Fibroblast of lung (primary cell): ENCODE measurements at regions not wholly inside any gene's neighbourhood (a gene's known extent, or its start where the extent isn't known, plus 50 kb on each side); places are given as distances from the start of the nearest gene placed in this dataset.

Source experiments
- DNase-seq, 2 donors: peaks; one replicate each; pipeline versions ENCODE4 v3.0.0 to v3.0.0-alpha.2; 2010; ENCODE audit warnings: low read depth in 2 of 2
- H2AFZ ChIP-seq: 2 replicates; pipeline ENCODE4 v1.5.1; 2012; ENCODE audit warnings: low read length, control low read depth, inconsistent platforms
- H3K27ac ChIP-seq: 2 replicates; pipeline ENCODE4 v1.5.1; 2011; ENCODE audit warnings: low read length, control low read depth; ENCODE audit not compliant: insufficient read depth
- H3K27me3 ChIP-seq: 2 replicates; pipeline ENCODE4 v1.5.1; 2011; ENCODE audit warnings: mild to moderate bottlenecking, low read length; ENCODE audit not compliant: control insufficient read depth, insufficient read depth
- H3K36me3 ChIP-seq: 2 replicates; pipeline ENCODE4 v1.5.1; 2011; ENCODE audit warnings: low read length; ENCODE audit not compliant: control insufficient read depth, insufficient read depth
- H3K4me1 ChIP-seq: 2 replicates; pipeline ENCODE4 v1.5.1; 2011; ENCODE audit warnings: low read length; ENCODE audit not compliant: control insufficient read depth, insufficient read depth; ENCODE audit errors: extremely low read depth
- H3K4me2 ChIP-seq: 2 replicates; pipeline ENCODE4 v1.5.1; 2011; ENCODE audit warnings: low read length, control low read depth; ENCODE audit not compliant: insufficient read depth; ENCODE audit errors: extremely low read depth
- H3K4me3 ChIP-seq, 4 experiments: fragments of 200-600 bp in 1 of 4; sonication (generic) in 1 of 4; replicated peaks in 1 of 4; 2 replicates each; pipeline ENCODE4 v1.5.1; 2011 to 2016; ENCODE audit warnings: low read length in 4 of 4, low read depth in 3 of 4, mild to moderate bottlenecking in 3 of 4, control low read depth in 2 of 4, inconsistent platforms in 1 of 4, mixed read lengths in 1 of 4; ENCODE audit not compliant: insufficient read depth in 1 of 4; ENCODE audit errors: control extremely low read depth in 1 of 4
- H3K79me2 ChIP-seq: 2 replicates; pipeline ENCODE4 v1.5.1; 2012; ENCODE audit warnings: mild to moderate bottlenecking, low read length, inconsistent platforms; ENCODE audit not compliant: control insufficient read depth, insufficient read depth
- H3K9ac ChIP-seq: 2 replicates; pipeline ENCODE4 v1.5.1; 2011; ENCODE audit warnings: mild to moderate bottlenecking, low read length, control low read depth; ENCODE audit not compliant: insufficient read depth
- H3K9me3 ChIP-seq: 2 replicates; pipeline ENCODE4 v1.5.1; 2012; ENCODE audit warnings: low read depth, low read length; ENCODE audit not compliant: control insufficient read depth, insufficient read depth
- H4K20me1 ChIP-seq: 2 replicates; pipeline ENCODE4 v1.5.1; 2011; ENCODE audit warnings: low read length; ENCODE audit not compliant: control insufficient read depth, insufficient read depth; ENCODE audit errors: extremely low read depth
- CTCF ChIP-seq, 2 donors: IDR thresholded peaks in 1 of 2; conservative IDR thresholded peaks in 1 of 2; 1 replicate in 1 of 2; 2 replicates in 1 of 2; pipeline ENCODE4 v1.5.1; 2011 to 2012; ENCODE audit warnings: low read length in 2 of 2, control low read depth in 1 of 2, inconsistent platforms in 1 of 2, low read depth in 1 of 2, mild to moderate bottlenecking in 1 of 2
- EZH2 ChIP-seq: IDR thresholded peaks from 2 replicates; pipeline ENCODE4 v1.5.1; 2012; ENCODE audit warnings: low read length, control low read depth, mild to moderate bottlenecking; ENCODE audit errors: missing control alignments

- H3K9ac ChIP-seq = no peak overlapping the region
- H3K9me3 ChIP-seq = no peaks in the 10 kb centered on the region
- DNase-seq = no peak
- H3K27me3 ChIP-seq = no peaks in the 10 kb centered on the region
- H3K4me3 ChIP-seq = no peak overlapping the region
- no peaks in the 10 kb centered on the region for H3K79me2 ChIP-seq
- no peaks in the 10 kb centered on the region for H3K4me1 ChIP-seq
- H3K27ac ChIP-seq = no peak overlapping the region
- H3K36me3 ChIP-seq = no peaks in the 10 kb centered on the region
- TF ChIP-seq EZH2 (no peak), CTCF (conservative IDR thresholded peaks at IDR 0.05 in 1 of 2, IDR thresholded peaks at IDR 0.05 in 1 of 2; ENCODE audit: low read depth in 1 of 2, low read length in 2 of 2) (no peak)
- H3K4me2 ChIP-seq = no peak overlapping the region
- no peaks in the 10 kb centered on the region for H4K20me1 ChIP-seq
- no peak overlapping the region for H2AFZ ChIP-seq
Measured at GRCh38 chr5:33182986-33183385, 257.8 kb upstream of the TARS1 start.

GRCh38 chr5:33184367-33184766 is 256.4 kb upstream of the TARS1 start:
- Histone ChIP-seq H3K4me3 (no peak overlapping the region), H3K27me3 (no peaks in the 10 kb centered on the region), H3K36me3 (no peaks in the 10 kb centered on the region), H3K27ac (no peak overlapping the region), H3K79me2 (no peaks in the 10 kb centered on the region), H3K9ac (no peak overlapping the region), H3K9me3 (no peaks in the 10 kb centered on the region), H3K4me1 (no peaks in the 10 kb centered on the region), H2AFZ (no peak overlapping the region), H4K20me1 (no peaks in the 10 kb centered on the region), H3K4me2 (no peak overlapping the region)
- TF ChIP-seq CTCF (conservative IDR thresholded peaks at IDR 0.05 in 1 of 2, IDR thresholded peaks at IDR 0.05 in 1 of 2; ENCODE audit: low read depth in 1 of 2, low read length in 2 of 2) = no peak
- TF ChIP-seq EZH2 = no peak
- DNase-seq = no peak

DNA sequence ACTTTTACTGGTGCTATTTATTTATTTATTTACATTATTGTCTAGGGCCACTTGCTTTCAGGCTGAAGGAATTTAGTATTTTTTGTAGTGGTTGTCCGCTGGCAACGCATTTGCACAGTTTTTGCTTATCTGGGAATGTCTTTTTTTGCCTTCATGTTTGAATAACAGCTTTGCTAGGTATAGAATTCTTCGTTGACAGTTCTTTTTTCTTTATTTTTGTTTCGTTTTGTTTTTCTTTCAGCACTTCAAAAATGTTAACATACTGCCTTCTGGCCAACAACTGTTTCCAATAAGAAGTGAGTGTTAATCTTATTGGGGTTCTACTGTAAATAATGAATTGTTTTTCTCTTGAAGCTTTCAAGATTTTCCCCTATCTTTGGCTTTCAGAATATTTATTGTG is 252.7 kb upstream of the TARS1 start:
- Histone ChIP-seq H3K4me2 (no peak overlapping the region), H3K9me3 (no peaks in the 10 kb centered on the region), H2AFZ (no peak overlapping the region), H3K4me1 (no peaks in the 10 kb centered on the region), H3K27ac (no peak overlapping the region), H3K4me3 (no peak overlapping the region), H3K36me3 (no peaks in the 10 kb centered on the region), H3K79me2 (no peaks in the 10 kb centered on the region), H4K20me1 (no peaks in the 10 kb centered on the region), H3K27me3 (no peaks in the 10 kb centered on the region), H3K9ac (no peak overlapping the region)
- TF ChIP-seq CTCF (conservative IDR thresholded peaks at IDR 0.05 in 1 of 2, IDR thresholded peaks at IDR 0.05 in 1 of 2; ENCODE audit: low read depth in 1 of 2, low read length in 2 of 2) (no peak), EZH2 (no peak)
- no peak for DNase-seq
